ENCODE measurements at regions not wholly inside any gene's neighbourhood (a gene's known extent, or its start where the extent isn't known, plus 50 kb on each side); places are given as distances from the start of the nearest gene placed in this dataset.
"Not testable (repeated sequence)": the region's sequence is repeated elsewhere in the genome, so short reads cannot be mapped to it uniquely, and the experiment has no call there.

GRCh38 chr14:56008150-56008549, 110.1 kb upstream of the PELI2 start:
- no peak for TF ChIP-seq CTCF (conservative IDR thresholded peaks at IDR 0.05)
- DNase-seq: no peak
- Mint-ChIP-seq H3K9me3 (peaks cover 20% of the 10 kb centered on the region), H3K36me3 (ENCODE audit: low read depth) (no peaks in the 10 kb centered on the region), H3K4me1 (peaks cover 17% of the 10 kb centered on the region), H3K4me3 (no peak overlapping the region), H3K27me3 (ENCODE audit: insufficient read depth) (peaks cover 1% of the 10 kb centered on the region), H3K27ac (no peak overlapping the region)
- H3K9ac ChIP-seq (ENCODE audit: extremely low read depth, low read length, poor library complexity, severe bottlenecking): no peak overlapping the region
- no peaks in the 10 kb centered on the region for H3K27me3 ChIP-seq (ENCODE audit: control insufficient read depth, insufficient read depth, low read length, poor library complexity, severe bottlenecking)
- WGBS, 2 experiments (ENCODE audit: insufficient coverage in 1 of 2, insufficient read length in 1 of 2): 81% methylated on average over 1 of the region's 1 CpG; no CpG with 5 or more reads in 1 of the 2 experiments
- H3K4me3 ChIP-seq (ENCODE audit: low read length): no peak overlapping the region
- H3K27ac ChIP-seq (ENCODE audit: low read depth, low read length): no peak overlapping the region
- H3K4me1 ChIP-seq (ENCODE audit: control insufficient read depth, insufficient read depth, low read length): peaks cover 9% of the 10 kb centered on the region
- H3K9me3 ChIP-seq (ENCODE audit: control insufficient read depth, low read length): peaks cover 16% of the 10 kb centered on the region
- no peaks in the 10 kb centered on the region for H3K36me3 ChIP-seq (ENCODE audit: control insufficient read depth, insufficient read depth, low read length)

- not testable (repeated sequence) for H3K9ac ChIP-seq (ENCODE audit: extremely low read depth, low read length, poor library complexity, severe bottlenecking); H3K36me3 Mint-ChIP-seq (ENCODE audit: low read depth); H3K27ac Mint-ChIP-seq; H3K27me3 Mint-ChIP-seq (ENCODE audit: insufficient read depth); H3K27me3 ChIP-seq (ENCODE audit: control insufficient read depth, insufficient read depth, low read length, poor library complexity, severe bottlenecking); H3K4me3 Mint-ChIP-seq; H3K27ac ChIP-seq (ENCODE audit: low read depth, low read length); H3K36me3 ChIP-seq (ENCODE audit: control insufficient read depth, insufficient read depth, low read length); DNase-seq; H3K4me3 ChIP-seq (ENCODE audit: low read length); H3K4me1 ChIP-seq (ENCODE audit: control insufficient read depth, insufficient read depth, low read length)
- Mint-ChIP-seq H3K9me3 (peaks cover 20% of the 10 kb centered on the region), H3K4me1 (peaks cover 16% of the 10 kb centered on the region)
- peaks cover 16% of the 10 kb centered on the region for H3K9me3 ChIP-seq (ENCODE audit: control insufficient read depth, low read length)
- WGBS, 2 experiments (ENCODE audit: insufficient coverage in 1 of 2, insufficient read length in 1 of 2): 84 to 100% methylated on average over 3 of the region's 3 CpGs
Measured at GRCh38 chr14:56008661-56009060, 109.5 kb upstream of the PELI2 start.

DNA sequence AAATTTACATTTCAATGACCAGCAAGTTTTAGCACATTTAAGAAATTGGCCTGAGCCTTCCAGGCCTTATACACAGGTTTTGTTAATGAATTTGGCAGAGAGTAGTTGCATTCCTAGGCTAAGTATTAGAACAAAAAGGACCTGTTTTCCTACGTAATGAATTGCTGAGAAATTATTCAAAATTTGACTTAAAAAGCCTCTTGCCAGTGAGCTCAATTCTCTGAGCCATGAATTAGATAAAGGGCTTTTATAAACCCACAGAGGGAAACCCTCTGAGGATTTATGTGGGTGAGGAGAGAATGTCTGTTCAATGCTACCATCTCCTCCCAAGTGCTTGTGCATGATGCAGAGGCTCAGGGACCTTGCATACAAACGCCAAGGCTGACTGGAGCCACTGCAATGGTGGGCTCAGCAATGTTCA, 94.5 kb upstream of the PELI2 start:
- H3K4me1 Mint-ChIP-seq: no peaks in the 10 kb centered on the region
- H3K27me3 Mint-ChIP-seq (ENCODE audit: insufficient read depth): no peaks in the 10 kb centered on the region
- TF ChIP-seq CTCF (conservative IDR thresholded peaks at IDR 0.05): no peak
- no peak for DNase-seq
- Histone ChIP-seq H3K27me3 (ENCODE audit: control insufficient read depth, insufficient read depth, low read length, poor library complexity, severe bottlenecking) (no peaks in the 10 kb centered on the region), H3K9ac (ENCODE audit: extremely low read depth, low read length, poor library complexity, severe bottlenecking) (no peak overlapping the region), H3K4me1 (ENCODE audit: control insufficient read depth, insufficient read depth, low read length) (no peaks in the 10 kb centered on the region), H3K27ac (ENCODE audit: low read depth, low read length) (no peak overlapping the region), H3K4me3 (ENCODE audit: low read length) (no peak overlapping the region), H3K36me3 (ENCODE audit: control insufficient read depth, insufficient read depth, low read length) (no peaks in the 10 kb centered on the region), H3K9me3 (ENCODE audit: control insufficient read depth, low read length) (peaks cover 14% of the 10 kb centered on the region)
- H3K9me3 Mint-ChIP-seq: peaks cover 16% of the 10 kb centered on the region
- peaks cover 5% of the 10 kb centered on the region for H3K36me3 Mint-ChIP-seq (ENCODE audit: low read depth)
- H3K27ac Mint-ChIP-seq: no peak overlapping the region
- 71 to 87% methylated on average over 1 to 2 of the region's 2 CpGs for WGBS, 2 experiments (ENCODE audit: insufficient coverage in 1 of 2, insufficient read length in 1 of 2)
- H3K4me3 Mint-ChIP-seq: no peak overlapping the region

GRCh38 chr14:56025191-56025590, 93.0 kb upstream of the PELI2 start:
- Histone ChIP-seq H3K4me1 (ENCODE audit: control insufficient read depth, insufficient read depth, low read length) (no peaks in the 10 kb centered on the region), H3K36me3 (ENCODE audit: control insufficient read depth, insufficient read depth, low read length) (no peaks in the 10 kb centered on the region), H3K9me3 (ENCODE audit: control insufficient read depth, low read length) (peaks cover 9% of the 10 kb centered on the region), H3K27ac (ENCODE audit: low read depth, low read length) (no peak overlapping the region), H3K9ac (ENCODE audit: extremely low read depth, low read length, poor library complexity, severe bottlenecking) (no peak overlapping the region), H3K4me3 (ENCODE audit: low read length) (no peak overlapping the region), H3K27me3 (ENCODE audit: control insufficient read depth, insufficient read depth, low read length, poor library complexity, severe bottlenecking) (no peaks in the 10 kb centered on the region)
- Mint-ChIP-seq H3K4me3 (no peak overlapping the region), H3K36me3 (ENCODE audit: low read depth) (no peaks in the 10 kb centered on the region), H3K9me3 (peaks cover 8% of the 10 kb centered on the region), H3K27me3 (ENCODE audit: insufficient read depth) (no peaks in the 10 kb centered on the region), H3K27ac (no peak overlapping the region), H3K4me1 (no peaks in the 10 kb centered on the region)
- DNase-seq: no peak
- WGBS, 2 experiments (ENCODE audit: insufficient coverage in 1 of 2, insufficient read length in 1 of 2): 91 to 92% methylated on average over 3 of the region's 3 CpGs
- TF ChIP-seq CTCF (conservative IDR thresholded peaks at IDR 0.05): no peak
